ENCODE measurements at regions not wholly inside any gene's neighbourhood (a gene's known extent, or its start where the extent isn't known, plus 50 kb on each side); places are given as distances from the start of the nearest gene placed in this dataset.

- Histone ChIP-seq H3K9me3 (ENCODE audit: control insufficient read depth, low read length) (no peaks in the 10 kb centered on the region), H3K27ac (ENCODE audit: low read length) (no peak overlapping the region), H3K27me3 (ENCODE audit: control insufficient read depth, insufficient read depth) (no peaks in the 10 kb centered on the region), H3K4me1 (ENCODE audit: control insufficient read depth, insufficient read depth, low read length) (no peaks in the 10 kb centered on the region), H3K4me3 (ENCODE audit: low read length) (no peak overlapping the region)
- 83% methylated on average over 3 of the region's 3 CpGs for WGBS
- no peak for DNase-seq
- intact Hi-C loops (cut with DNase I), result no loop called here
- ATAC-seq, result no peak
Observed at GRCh38 chr10:83921984-83922860, 217.1 kb upstream of the GHITM start.

GRCh38 chr10:83925133-83925532 is 214.2 kb upstream of the GHITM start:
- DNase-seq (no peak), ATAC-seq (no peak)
- Histone ChIP-seq H3K4me1 (ENCODE audit: control insufficient read depth, insufficient read depth, low read length) (no peaks in the 10 kb centered on the region), H3K27me3 (ENCODE audit: control insufficient read depth, insufficient read depth) (no peaks in the 10 kb centered on the region), H3K27ac (ENCODE audit: low read length) (no peak overlapping the region), H3K9me3 (ENCODE audit: control insufficient read depth, low read length) (no peaks in the 10 kb centered on the region), H3K4me3 (ENCODE audit: low read length) (no peak overlapping the region)
- 49% methylated on average over 5 of the region's 5 CpGs for WGBS
- intact Hi-C loops (cut with DNase I), result no loop called here

- H3K9me3 ChIP-seq (ENCODE audit: control insufficient read depth, low read length), result no peaks in the 10 kb centered on the region
- H3K27ac ChIP-seq (ENCODE audit: low read length), result no peak overlapping the region
- intact Hi-C loops (cut with DNase I), result no loop called here
- no peaks in the 10 kb centered on the region for H3K27me3 ChIP-seq (ENCODE audit: control insufficient read depth, insufficient read depth)
- H3K4me1 ChIP-seq (ENCODE audit: control insufficient read depth, insufficient read depth, low read length), result no peaks in the 10 kb centered on the region
- 85% methylated on average over 2 of the region's 2 CpGs for WGBS
- ATAC-seq (no peak), DNase-seq (no peak)
- no peak overlapping the region for H3K4me3 ChIP-seq (ENCODE audit: low read length)
Observed at GRCh38 chr10:83926606-83927005, 212.7 kb upstream of the GHITM start.

GRCh38 chr10:83927166-83927565 is 212.1 kb upstream of the GHITM start:
- H3K27ac ChIP-seq (ENCODE audit: low read length), result no peak overlapping the region
- WGBS, result 79% methylated on average over 2 of the region's 2 CpGs
- ATAC-seq, result no peak
- DNase-seq, result no peak
- no peaks in the 10 kb centered on the region for H3K9me3 ChIP-seq (ENCODE audit: control insufficient read depth, low read length)
- no peaks in the 10 kb centered on the region for H3K27me3 ChIP-seq (ENCODE audit: control insufficient read depth, insufficient read depth)
- no peaks in the 10 kb centered on the region for H3K4me1 ChIP-seq (ENCODE audit: control insufficient read depth, insufficient read depth, low read length)
- no peak overlapping the region for H3K4me3 ChIP-seq (ENCODE audit: low read length)
- intact Hi-C loops (cut with DNase I), result no loop called here

- Histone ChIP-seq H3K4me1 (ENCODE audit: control insufficient read depth, insufficient read depth, low read length) (no peaks in the 10 kb centered on the region), H3K27me3 (ENCODE audit: control insufficient read depth, insufficient read depth) (no peaks in the 10 kb centered on the region), H3K4me3 (ENCODE audit: low read length) (no peak overlapping the region), H3K27ac (ENCODE audit: low read length) (no peak overlapping the region), H3K9me3 (ENCODE audit: control insufficient read depth, low read length) (no peaks in the 10 kb centered on the region)
- ATAC-seq (no peak), DNase-seq (no peak)
- WGBS, result 47% methylated on average over 3 of the region's 3 CpGs
- intact Hi-C loops (cut with DNase I), result no loop called here
Observed at GRCh38 chr10:83929399-83929798, 209.9 kb upstream of the GHITM start.

GRCh38 chr10:83931669-83932068 is 207.6 kb upstream of the GHITM start:
- WGBS, result 75% methylated on average over 3 of the region's 3 CpGs

GRCh38 chr10:83932245-83932644 is 207.1 kb upstream of the GHITM start:
- intact Hi-C loops (cut with DNase I), result no loop called here
- ATAC-seq, result no peak
- 90% methylated on average over 2 of the region's 2 CpGs for WGBS

More at GRCh38 chr10:83931669-83932068, 207.6 kb upstream of the GHITM start:
- Histone ChIP-seq H3K9me3 (ENCODE audit: control insufficient read depth, low read length) (no peaks in the 10 kb centered on the region), H3K4me3 (ENCODE audit: low read length) (no peak overlapping the region), H3K27ac (ENCODE audit: low read length) (no peak overlapping the region), H3K27me3 (ENCODE audit: control insufficient read depth, insufficient read depth) (no peaks in the 10 kb centered on the region), H3K4me1 (ENCODE audit: control insufficient read depth, insufficient read depth, low read length) (no peaks in the 10 kb centered on the region)
- no peak for DNase-seq
- intact Hi-C loops (cut with DNase I), result no loop called here
- ATAC-seq, result no peak

GRCh38 chr10:83934062-83934461 is 205.2 kb upstream of the GHITM start:
- Histone ChIP-seq H3K9me3 (ENCODE audit: control insufficient read depth, low read length) (no peaks in the 10 kb centered on the region), H3K27me3 (ENCODE audit: control insufficient read depth, insufficient read depth) (no peaks in the 10 kb centered on the region), H3K27ac (ENCODE audit: low read length) (no peak overlapping the region), H3K4me3 (ENCODE audit: low read length) (no peak overlapping the region), H3K4me1 (ENCODE audit: control insufficient read depth, insufficient read depth, low read length) (no peaks in the 10 kb centered on the region)
- DNase-seq (no peak), ATAC-seq (no peak)
- intact Hi-C loops (cut with DNase I), result no loop called here
- WGBS, result 69% methylated on average over 3 of the region's 3 CpGs

More at GRCh38 chr10:83932245-83932644, 207.1 kb upstream of the GHITM start:
- no peaks in the 10 kb centered on the region for H3K27me3 ChIP-seq (ENCODE audit: control insufficient read depth, insufficient read depth)
- H3K27ac ChIP-seq (ENCODE audit: low read length), result no peak overlapping the region
- no peak for DNase-seq
- no peak overlapping the region for H3K4me3 ChIP-seq (ENCODE audit: low read length)
- H3K4me1 ChIP-seq (ENCODE audit: control insufficient read depth, insufficient read depth, low read length), result no peaks in the 10 kb centered on the region
- H3K9me3 ChIP-seq (ENCODE audit: control insufficient read depth, low read length), result no peaks in the 10 kb centered on the region

GRCh38 chr10:83934641-83935338 is 204.5 kb upstream of the GHITM start:
- Histone ChIP-seq H3K4me1 (ENCODE audit: control insufficient read depth, insufficient read depth, low read length) (no peaks in the 10 kb centered on the region), H3K27me3 (ENCODE audit: control insufficient read depth, insufficient read depth) (no peaks in the 10 kb centered on the region), H3K9me3 (ENCODE audit: control insufficient read depth, low read length) (no peaks in the 10 kb centered on the region), H3K27ac (ENCODE audit: low read length) (no peak overlapping the region), H3K4me3 (ENCODE audit: low read length) (no peak overlapping the region)
- intact Hi-C loops (cut with DNase I), result no loop called here
- ATAC-seq (no peak), DNase-seq (no peak)
- WGBS, result 70% methylated on average over 5 of the region's 5 CpGs

- Histone ChIP-seq H3K4me3 (ENCODE audit: low read length) (no peak overlapping the region), H3K4me1 (ENCODE audit: control insufficient read depth, insufficient read depth, low read length) (no peaks in the 10 kb centered on the region), H3K9me3 (ENCODE audit: control insufficient read depth, low read length) (no peaks in the 10 kb centered on the region), H3K27me3 (ENCODE audit: control insufficient read depth, insufficient read depth) (no peaks in the 10 kb centered on the region), H3K27ac (ENCODE audit: low read length) (no peak overlapping the region)
- intact Hi-C loops (cut with DNase I), result no loop called here
- 83% methylated on average over 3 of the region's 3 CpGs for WGBS
- ATAC-seq (no peak), DNase-seq (no peak)
Observed at GRCh38 chr10:83935339-83935736, 204.0 kb upstream of the GHITM start.

- Histone ChIP-seq H3K4me3 (ENCODE audit: low read length) (no peak overlapping the region), H3K9me3 (ENCODE audit: control insufficient read depth, low read length) (no peaks in the 10 kb centered on the region), H3K27ac (ENCODE audit: low read length) (no peak overlapping the region), H3K4me1 (ENCODE audit: control insufficient read depth, insufficient read depth, low read length) (no peaks in the 10 kb centered on the region), H3K27me3 (ENCODE audit: control insufficient read depth, insufficient read depth) (no peaks in the 10 kb centered on the region)
- intact Hi-C loops (cut with DNase I), result no loop called here
- 94% methylated on average over 5 of the region's 5 CpGs for WGBS
- no peak for DNase-seq
- no peak for ATAC-seq
Observed at GRCh38 chr10:83935911-83936310, 203.4 kb upstream of the GHITM start.
